ENCODE measurements at regions not wholly inside any gene's neighbourhood (a gene's known extent, or its start where the extent isn't known, plus 50 kb on each side); places are given as distances from the start of the nearest gene placed in this dataset.

DNA sequence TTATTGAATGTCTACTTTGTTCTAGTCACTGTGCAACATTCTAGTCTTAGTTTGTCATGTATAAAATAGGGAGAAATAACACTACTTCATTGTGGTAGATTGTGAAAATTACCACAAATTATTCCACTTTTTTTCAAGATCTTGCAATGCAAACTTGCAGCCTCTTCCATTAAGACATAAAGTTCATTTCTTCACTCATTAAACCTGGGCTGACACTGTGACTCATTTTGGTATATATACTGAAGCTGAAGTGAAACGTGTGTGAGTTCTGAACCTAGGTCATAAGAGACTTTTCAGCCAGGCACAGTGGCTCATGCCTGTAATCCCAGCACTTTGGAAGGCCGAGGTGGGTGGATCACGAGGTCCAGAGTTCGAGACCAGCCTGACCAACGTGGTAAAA, 329.0 kb downstream of the BCKDHB start:
- TF ChIP-seq POLR2A (IDR thresholded peaks at IDR 0.05), result no peak
- TF ChIP-seq, protein P1, sequence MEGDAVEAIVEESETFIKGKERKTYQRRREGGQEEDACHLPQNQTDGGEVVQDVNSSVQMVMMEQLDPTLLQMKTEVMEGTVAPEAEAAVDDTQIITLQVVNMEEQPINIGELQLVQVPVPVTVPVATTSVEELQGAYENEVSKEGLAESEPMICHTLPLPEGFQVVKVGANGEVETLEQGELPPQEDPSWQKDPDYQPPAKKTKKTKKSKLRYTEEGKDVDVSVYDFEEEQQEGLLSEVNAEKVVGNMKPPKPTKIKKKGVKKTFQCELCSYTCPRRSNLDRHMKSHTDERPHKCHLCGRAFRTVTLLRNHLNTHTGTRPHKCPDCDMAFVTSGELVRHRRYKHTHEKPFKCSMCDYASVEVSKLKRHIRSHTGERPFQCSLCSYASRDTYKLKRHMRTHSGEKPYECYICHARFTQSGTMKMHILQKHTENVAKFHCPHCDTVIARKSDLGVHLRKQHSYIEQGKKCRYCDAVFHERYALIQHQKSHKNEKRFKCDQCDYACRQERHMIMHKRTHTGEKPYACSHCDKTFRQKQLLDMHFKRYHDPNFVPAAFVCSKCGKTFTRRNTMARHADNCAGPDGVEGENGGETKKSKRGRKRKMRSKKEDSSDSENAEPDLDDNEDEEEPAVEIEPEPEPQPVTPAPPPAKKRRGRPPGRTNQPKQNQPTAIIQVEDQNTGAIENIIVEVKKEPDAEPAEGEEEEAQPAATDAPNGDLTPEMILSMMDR (IDR thresholded peaks at IDR 0.05), result no peak

Measured in testis (tissue), 2 donors.